Omental fat pad (tissue), 3 donors: ENCODE measurements at regions not wholly inside any gene's neighbourhood (a gene's known extent, or its start where the extent isn't known, plus 50 kb on each side); places are given as distances from the start of the nearest gene placed in this dataset.

Experiments
- ATAC-seq: fragments of 150-250 bp; one replicate; pipeline ENCODE4 v1.9.1; 2016; ENCODE audit warnings: mild to moderate bottlenecking, moderate library complexity; ENCODE audit not compliant: low FRiP score
- DNase-seq: peaks from one replicate; pipeline ENCODE4 v3.0.0-alpha.2; 2019; ENCODE audit warnings: low spot score
- CTCF ChIP-seq, 3 donors: fragments of 450-650 bp; IDR thresholded peaks; one replicate each; pipeline ENCODE4 v1.5.1; 2016 to 2017; ENCODE audit warnings: antibody characterized with exemption in 3 of 3, mild to moderate bottlenecking in 3 of 3, moderate library complexity in 2 of 3

GRCh38 chr2:39602616-39603015 is 63.1 kb upstream of the TMEM178A start:
- no peak for TF ChIP-seq CTCF (IDR thresholded peaks at IDR 0.05)
- DNase-seq = no peak
- ATAC-seq = no peak

GRCh38 chr2:39603436-39603835 is 62.3 kb upstream of the TMEM178A start:
- peak; percentile 71 for ATAC-seq
- TF ChIP-seq CTCF (IDR thresholded peaks at IDR 0.05) = no peak
- DNase-seq = no peak

GRCh38 chr2:39604866-39605265 is 60.9 kb upstream of the TMEM178A start:
- ATAC-seq (no peak), DNase-seq (no peak)
- no peak for TF ChIP-seq CTCF (IDR thresholded peaks at IDR 0.05)

- no peak for ATAC-seq
- DNase-seq = no peak
- no peak for TF ChIP-seq CTCF (IDR thresholded peaks at IDR 0.05)
Observed at GRCh38 chr2:39606585-39606984, 59.1 kb upstream of the TMEM178A start.

GRCh38 chr2:39607538-39608262 is 58.0 kb upstream of the TMEM178A start:
- no peak for TF ChIP-seq CTCF (IDR thresholded peaks at IDR 0.05)
- DNase-seq = no peak
- no peak for ATAC-seq

- TF ChIP-seq CTCF (IDR thresholded peaks at IDR 0.05) = no peak
- ATAC-seq (no peak), DNase-seq (no peak)
Observed at GRCh38 chr2:39608263-39608575, 57.5 kb upstream of the TMEM178A start.

GRCh38 chr2:39608686-39609441 is 56.9 kb upstream of the TMEM178A start:
- DNase-seq (no peak), ATAC-seq (no peak)
- no peak for TF ChIP-seq CTCF (IDR thresholded peaks at IDR 0.05)
